Colonic mucosa (tissue), 4 donors: ENCODE measurements at regions not wholly inside any gene's neighbourhood (a gene's known extent, or its start where the extent isn't known, plus 50 kb on each side); places are given as distances from the start of the nearest gene placed in this dataset.
"Not testable (repeated sequence)": the region's sequence is repeated elsewhere in the genome, so short reads cannot be mapped to it uniquely, and the experiment has no call there.

Experiments used
- DNase-seq: peaks from one replicate; pipeline ENCODE4 v3.0.0-alpha.2; 2020
- H3K27ac ChIP-seq: fragments of 200-600 bp; one replicate; pipeline ENCODE4 v1.8.0; 2021
- H3K27me3 ChIP-seq: fragments of 200-600 bp; one replicate; pipeline ENCODE4 v1.8.0; 2021
- H3K36me3 ChIP-seq: fragments of 200-600 bp; one replicate; pipeline ENCODE4 v1.8.0; 2021
- H3K4me1 ChIP-seq: fragments of 200-600 bp; one replicate; pipeline ENCODE4 v1.8.0; 2021; ENCODE audit warnings: mild to moderate bottlenecking
- H3K4me3 ChIP-seq: fragments of 200-600 bp; one replicate; pipeline ENCODE4 v1.8.0; 2021
- H3K9ac ChIP-seq, 2 donors: one replicate each; pipeline ENCODE4 v1.7.0; 2013; ENCODE audit warnings: control low read depth in 2 of 2, low read depth in 2 of 2, low read length in 2 of 2
- H3K9me3 ChIP-seq: fragments of 200-600 bp; one replicate; pipeline ENCODE4 v1.8.0; 2021
- CTCF ChIP-seq: fragments of 200-600 bp; IDR thresholded peaks from one replicate; pipeline ENCODE4 v1.8.0; 2022; ENCODE audit warnings: antibody characterized with exemption, mild to moderate bottlenecking
- intact Hi-C: fragments of 100-400 bp; cut with DNase I; formaldehyde crosslinking; loops from one replicate; pipeline ENCODE4 v1.14.1; 2022
- donor health status: healthy.
- donor health status: DM: no; HTN: no; CAD: no.
- donor health status: DM: no; HTN: no; CAD: no.

GRCh38 chr1:232166942-232167341, 463.0 kb downstream of the SIPA1L2 start:
- Histone ChIP-seq H3K36me3 (no peaks in the 10 kb centered on the region), H3K27ac (no peak overlapping the region), H3K4me3 (no peak overlapping the region), H3K9ac (no peak overlapping the region), H3K9me3 (no peaks in the 10 kb centered on the region), H3K27me3 (no peaks in the 10 kb centered on the region), H3K4me1 (no peaks in the 10 kb centered on the region)
- intact Hi-C loops: no loop called here
- TF ChIP-seq CTCF: no peak
- DNase-seq: no peak

DNA sequence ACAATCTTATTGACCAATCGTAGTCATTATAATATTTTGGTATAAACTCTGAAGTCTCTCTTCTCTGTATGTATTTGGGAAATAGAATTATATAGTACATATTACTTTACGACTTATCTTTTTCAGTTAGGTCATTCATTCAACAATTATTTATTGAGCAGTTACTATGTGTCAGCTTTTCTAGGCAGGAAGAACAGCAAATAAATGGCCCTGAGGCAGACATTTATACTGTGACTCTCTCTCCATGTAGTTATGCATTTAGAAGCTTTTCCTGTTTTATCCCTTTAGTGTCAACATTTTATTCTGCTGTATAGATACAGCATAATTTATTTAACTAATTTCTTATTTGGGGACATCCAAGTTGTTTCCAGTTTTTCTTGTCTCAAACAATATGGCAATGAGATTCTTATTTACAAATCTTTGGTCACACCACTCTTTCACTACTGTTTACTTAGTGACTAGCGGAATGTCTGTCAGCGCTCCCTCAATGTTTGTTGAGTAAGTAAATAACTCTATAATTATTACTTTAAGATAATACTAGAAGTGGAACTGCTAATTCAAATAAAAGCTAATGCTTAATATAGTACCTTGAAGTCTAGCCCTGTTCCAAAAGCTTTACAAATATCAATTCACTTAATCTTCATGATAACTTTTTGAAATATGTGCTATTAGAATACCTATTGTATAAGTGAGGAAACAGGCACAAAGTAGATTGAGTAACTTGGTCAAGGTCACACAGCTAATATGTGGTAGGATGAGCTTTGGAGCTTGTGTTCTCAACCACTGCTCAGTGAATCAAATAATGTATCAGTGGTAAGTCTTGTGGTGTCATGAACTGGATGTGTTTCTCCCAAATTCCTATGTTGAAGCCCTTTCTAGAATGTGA, 465.6 kb downstream of the SIPA1L2 start:
- TF ChIP-seq CTCF: no peak
- H3K36me3 ChIP-seq: no peaks in the 10 kb centered on the region
- intact Hi-C loops: no loop called here
- H3K9ac ChIP-seq: no peak overlapping the region
- no peak overlapping the region for H3K27ac ChIP-seq
- H3K4me1 ChIP-seq: no peaks in the 10 kb centered on the region
- no peak for DNase-seq
- no peak overlapping the region for H3K4me3 ChIP-seq
- H3K9me3 ChIP-seq: no peaks in the 10 kb centered on the region
- H3K27me3 ChIP-seq: no peaks in the 10 kb centered on the region

- Histone ChIP-seq H3K4me1 (no peaks in the 10 kb centered on the region), H3K4me3 (no peak overlapping the region), H3K9ac (no peak overlapping the region), H3K27ac (no peak overlapping the region), H3K36me3 (no peaks in the 10 kb centered on the region), H3K27me3 (no peaks in the 10 kb centered on the region), H3K9me3 (no peaks in the 10 kb centered on the region)
- no peak for TF ChIP-seq CTCF
- DNase-seq: no peak
- intact Hi-C loops: no loop called here
Measured at GRCh38 chr1:232163533-232163932, 466.4 kb downstream of the SIPA1L2 start.

DNA sequence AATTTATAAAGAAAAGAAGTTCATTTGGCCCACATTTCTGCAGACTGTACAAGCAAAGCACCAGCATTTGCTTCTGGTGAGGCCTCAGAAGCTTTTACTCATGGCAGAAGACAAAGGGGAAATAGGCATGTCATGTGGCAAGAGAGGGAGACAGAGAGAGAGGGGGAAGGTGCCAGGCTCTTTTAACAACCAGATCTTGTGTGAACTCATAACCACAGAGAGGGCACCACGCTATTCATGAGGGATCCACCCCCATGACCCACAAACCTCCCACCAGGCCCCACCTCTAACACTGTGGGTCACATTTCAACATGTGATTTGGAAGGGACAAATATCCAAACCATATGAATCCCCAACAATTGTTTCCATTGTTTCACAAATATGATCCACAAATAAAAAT, 467.9 kb downstream of the SIPA1L2 start:
- intact Hi-C loops: no loop called here
- H3K36me3 ChIP-seq: no peaks in the 10 kb centered on the region

DNA sequence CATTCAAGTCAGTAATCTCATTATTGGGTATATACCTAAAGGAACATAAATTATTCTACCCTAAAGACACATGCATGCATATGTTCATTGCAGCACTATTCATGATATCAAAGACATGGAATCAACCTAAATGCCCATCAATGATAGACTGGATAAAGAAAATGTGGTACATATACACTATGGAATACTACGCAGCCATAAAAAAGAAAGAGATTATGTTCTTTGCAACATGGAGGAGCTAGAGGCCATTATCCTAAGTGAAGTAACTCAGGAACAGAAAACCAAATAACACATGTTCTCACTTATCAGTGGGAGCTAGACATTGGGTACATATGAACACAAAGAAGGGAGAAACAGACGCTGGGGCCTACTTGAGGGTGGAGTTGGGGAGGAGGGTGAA, 471.4 kb downstream of the SIPA1L2 start:
- H3K27ac ChIP-seq, H3K36me3 ChIP-seq, H3K4me3 ChIP-seq, H3K4me1 ChIP-seq, intact Hi-C loops, H3K9ac ChIP-seq, H3K27me3 ChIP-seq, H3K9me3 ChIP-seq, DNase-seq: not testable (repeated sequence)

More for the DNA sequence above, 467.9 kb downstream of the SIPA1L2 start:
- Histone ChIP-seq H3K27ac (no peak overlapping the region), H3K4me1 (no peaks in the 10 kb centered on the region), H3K27me3 (no peaks in the 10 kb centered on the region), H3K9me3 (no peaks in the 10 kb centered on the region), H3K4me3 (no peak overlapping the region), H3K9ac (no peak overlapping the region)
- TF ChIP-seq CTCF: no peak
- DNase-seq: no peak

- H3K4me1 ChIP-seq, intact Hi-C loops, H3K4me3 ChIP-seq, H3K27me3 ChIP-seq, H3K27ac ChIP-seq, DNase-seq, H3K9me3 ChIP-seq, H3K9ac ChIP-seq, H3K36me3 ChIP-seq: not testable (repeated sequence)
Measured at GRCh38 chr1:232156070-232156469, 473.9 kb downstream of the SIPA1L2 start.
